Prostate gland (tissue), 2 donors: ENCODE measurements at regions not wholly inside any gene's neighbourhood (a gene's known extent, or its start where the extent isn't known, plus 50 kb on each side); places are given as distances from the start of the nearest gene placed in this dataset.

Experiments
- DNase-seq: peaks from one replicate; pipeline ENCODE4 v3.0.0-alpha.2; 2019; ENCODE audit warnings: low spot score
- H3K27ac ChIP-seq, 2 donors: fragments of 200-600 bp; sonication (generic); 2 replicates each; pipeline ENCODE4 v1.5.1; 2017 to 2019
- H3K27me3 ChIP-seq: fragments of 200-600 bp; sonication (generic); replicated peaks from 2 replicates; pipeline ENCODE4 v1.5.1; 2019; ENCODE audit not compliant: insufficient read depth
- H3K36me3 ChIP-seq, 2 donors: fragments of 200-600 bp; sonication (generic); 1 replicate in 1 of 2; 2 replicates in 1 of 2; pipeline versions ENCODE4 v1.5.1 to v1.8.1; 2017 to 2019
- H3K4me1 ChIP-seq: fragments of 200-600 bp; sonication (generic); replicated peaks from 2 replicates; pipeline ENCODE4 v1.5.1; 2019
- H3K4me3 ChIP-seq, 2 donors: fragments of 200-600 bp; sonication (generic); 2 replicates each; pipeline ENCODE4 v1.5.1; 2017 to 2019
- H3K9me3 ChIP-seq: fragments of 200-600 bp; sonication (generic); 2 replicates; pipeline ENCODE4 v1.5.1; 2017
- POLR2A ChIP-seq: fragments of 450-650 bp; IDR thresholded peaks from one replicate; pipeline ENCODE4 v1.6.1; 2016; ENCODE audit warnings: antibody characterized with exemption, mild to moderate bottlenecking
- POLR2AphosphoS5 ChIP-seq: sonication (generic); formaldehyde crosslinking; IDR thresholded peaks from one replicate; pipeline ENCODE4 v1.6.1; 2017; ENCODE audit warnings: antibody characterized with exemption
- WGBS: methylation state at CpG from one replicate; pipeline ENCODE4 v1.1.5; 2018; 5-methylcytosine and 5-hydroxymethylcytosine counted together
- intact Hi-C: fragments of 100-400 bp; cut with DNase I; formaldehyde crosslinking; loops from one replicate; pipeline ENCODE4 v1.14.2; 2022
- TF ChIP-seq, protein P1 (sequence below), 4 experiments: fragments of 200-600 bp in 2 of 4; fragments of 450-650 bp in 2 of 4; sonication (generic) in 2 of 4; IDR thresholded peaks; 1 replicate in 3 of 4; 2 replicates in 1 of 4; pipeline ENCODE4 v1.5.1; 2016 to 2019; ENCODE audit warnings: antibody characterized with exemption in 4 of 4, mild to moderate bottlenecking in 2 of 4, moderate library complexity in 2 of 4

DNA sequence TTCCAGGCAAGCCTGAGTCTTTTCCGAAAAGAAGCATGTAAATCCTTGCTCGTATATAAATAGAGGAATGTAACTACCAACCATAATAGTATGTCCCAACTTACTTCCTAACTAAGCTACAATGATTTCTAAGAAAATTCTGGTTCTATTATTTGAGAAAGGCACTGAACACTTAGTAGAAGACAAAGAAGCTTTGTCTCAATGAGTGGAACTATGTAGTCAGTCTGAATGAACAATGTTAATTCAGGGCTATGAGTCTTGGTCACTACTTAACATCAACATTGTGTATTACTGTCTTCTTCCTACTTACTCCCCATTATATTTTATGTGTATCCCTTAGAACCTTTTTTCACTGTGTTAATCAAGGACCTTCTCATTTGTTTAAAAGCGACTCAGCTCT, 206.0 kb downstream of the CYB561 start:
- Histone ChIP-seq H3K36me3 (no peaks in the 10 kb centered on the region), H3K27ac (no peak overlapping the region), H3K9me3 (no peaks in the 10 kb centered on the region), H3K27me3 (no peaks in the 10 kb centered on the region), H3K4me1 (no peaks in the 10 kb centered on the region), H3K4me3 (no peak overlapping the region)
- WGBS: 86% methylated on average over 3 of the region's 3 CpGs
- intact Hi-C loops: no loop called here
- DNase-seq: no peak
- TF ChIP-seq, protein P1, sequence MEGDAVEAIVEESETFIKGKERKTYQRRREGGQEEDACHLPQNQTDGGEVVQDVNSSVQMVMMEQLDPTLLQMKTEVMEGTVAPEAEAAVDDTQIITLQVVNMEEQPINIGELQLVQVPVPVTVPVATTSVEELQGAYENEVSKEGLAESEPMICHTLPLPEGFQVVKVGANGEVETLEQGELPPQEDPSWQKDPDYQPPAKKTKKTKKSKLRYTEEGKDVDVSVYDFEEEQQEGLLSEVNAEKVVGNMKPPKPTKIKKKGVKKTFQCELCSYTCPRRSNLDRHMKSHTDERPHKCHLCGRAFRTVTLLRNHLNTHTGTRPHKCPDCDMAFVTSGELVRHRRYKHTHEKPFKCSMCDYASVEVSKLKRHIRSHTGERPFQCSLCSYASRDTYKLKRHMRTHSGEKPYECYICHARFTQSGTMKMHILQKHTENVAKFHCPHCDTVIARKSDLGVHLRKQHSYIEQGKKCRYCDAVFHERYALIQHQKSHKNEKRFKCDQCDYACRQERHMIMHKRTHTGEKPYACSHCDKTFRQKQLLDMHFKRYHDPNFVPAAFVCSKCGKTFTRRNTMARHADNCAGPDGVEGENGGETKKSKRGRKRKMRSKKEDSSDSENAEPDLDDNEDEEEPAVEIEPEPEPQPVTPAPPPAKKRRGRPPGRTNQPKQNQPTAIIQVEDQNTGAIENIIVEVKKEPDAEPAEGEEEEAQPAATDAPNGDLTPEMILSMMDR (IDR thresholded peaks at IDR 0.05): no peak
- no peak for TF ChIP-seq POLR2A
- no peak for TF ChIP-seq POLR2AphosphoS5

DNA sequence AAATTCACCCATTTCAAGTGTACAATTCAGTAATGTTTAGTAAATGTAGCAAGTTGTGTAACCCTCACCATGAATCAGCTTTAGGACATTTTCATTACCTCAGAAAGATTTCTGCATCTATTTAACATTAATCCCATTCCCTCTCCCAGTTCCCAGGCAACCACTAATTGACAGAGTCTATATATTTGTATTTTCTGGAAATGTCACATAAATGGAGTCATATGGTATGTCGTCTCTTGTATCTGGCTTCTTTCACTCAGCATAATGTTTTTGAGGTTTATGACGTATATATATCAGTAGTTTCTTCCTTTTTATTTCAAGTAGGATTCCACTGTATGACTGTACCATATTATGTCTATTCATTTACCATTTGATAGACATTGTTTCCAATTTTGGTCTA, 199.8 kb downstream of the CYB561 start:
- Histone ChIP-seq H3K4me1 (no peaks in the 10 kb centered on the region), H3K4me3 (no peak overlapping the region), H3K36me3 (no peaks in the 10 kb centered on the region), H3K27ac (no peak overlapping the region), H3K9me3 (no peaks in the 10 kb centered on the region), H3K27me3 (no peaks in the 10 kb centered on the region)
- DNase-seq: no peak
- 93% methylated on average over 2 of the region's 2 CpGs for WGBS
- intact Hi-C loops: no loop called here
- TF ChIP-seq, protein P1 (IDR thresholded peaks at IDR 0.05): no peak
- TF ChIP-seq POLR2A: no peak
- no peak for TF ChIP-seq POLR2AphosphoS5

DNA sequence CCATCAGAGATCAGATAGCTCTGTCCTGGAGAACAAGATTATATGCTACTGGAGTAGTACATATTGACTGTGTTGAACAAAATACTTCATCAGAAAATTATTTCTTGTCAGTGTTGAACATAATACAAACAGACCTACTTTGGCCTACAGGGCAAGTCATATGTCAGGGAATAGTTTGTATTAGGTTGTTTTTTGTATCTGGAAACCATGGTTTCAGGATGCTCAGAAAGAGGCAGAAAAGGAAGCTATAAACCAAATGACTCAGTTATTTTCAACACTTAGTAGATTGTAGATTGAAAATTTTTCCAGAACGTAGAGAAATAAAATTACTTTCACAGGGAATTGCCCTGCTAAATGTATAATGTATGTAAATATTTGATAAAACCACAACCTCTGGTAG, 198.4 kb downstream of the CYB561 start:
- no peak for DNase-seq
- no peak overlapping the region for H3K27ac ChIP-seq
- no peak overlapping the region for H3K4me3 ChIP-seq
- intact Hi-C loops: no loop called here
- no peaks in the 10 kb centered on the region for H3K27me3 ChIP-seq
- TF ChIP-seq POLR2AphosphoS5: no peak
- TF ChIP-seq, protein P1 (IDR thresholded peaks at IDR 0.05): no peak
- TF ChIP-seq POLR2A: no peak
- H3K4me1 ChIP-seq: no peaks in the 10 kb centered on the region
- H3K36me3 ChIP-seq: no peaks in the 10 kb centered on the region
- H3K9me3 ChIP-seq: no peaks in the 10 kb centered on the region
- WGBS: 87% methylated on average over 1 of the region's 1 CpG

DNA sequence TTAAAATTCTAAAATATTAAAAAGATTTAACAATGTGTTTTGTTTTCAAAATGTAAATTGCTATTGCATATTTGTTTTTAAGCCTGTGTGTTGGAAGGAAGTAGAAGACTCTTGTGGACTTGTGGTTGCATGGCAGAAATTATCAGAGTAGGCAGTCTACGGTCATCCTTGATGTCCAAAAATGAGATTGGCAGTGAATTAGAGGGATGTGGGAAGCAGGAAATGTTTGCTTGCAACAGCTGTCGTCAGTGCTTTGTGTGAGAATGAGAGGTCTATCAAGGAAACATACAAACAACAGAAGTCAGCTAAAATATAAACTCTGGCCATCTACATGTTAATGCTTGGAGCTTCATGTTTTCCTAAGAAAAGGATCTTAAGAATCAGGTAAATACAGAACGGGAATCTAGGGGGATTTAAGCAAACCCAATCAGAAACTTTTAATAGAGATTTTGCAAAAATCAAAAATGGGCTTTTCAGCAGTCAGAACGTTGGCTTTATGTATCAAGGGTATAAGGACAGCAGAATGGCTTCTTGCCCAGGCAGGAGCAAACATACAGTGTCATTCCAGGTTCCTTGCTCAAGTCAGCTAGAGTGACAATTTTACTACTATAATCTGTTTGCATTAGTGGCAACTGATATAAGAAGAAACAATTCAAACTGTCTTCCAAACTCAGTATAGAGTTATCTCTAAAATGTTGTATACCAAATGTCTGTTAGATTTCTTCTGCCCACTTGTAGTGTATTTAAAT, 196.7 kb downstream of the CYB561 start:
- Histone ChIP-seq H3K4me1 (no peaks in the 10 kb centered on the region), H3K36me3 (no peaks in the 10 kb centered on the region), H3K27me3 (no peaks in the 10 kb centered on the region), H3K4me3 (no peak overlapping the region), H3K27ac (no peak overlapping the region), H3K9me3 (no peaks in the 10 kb centered on the region)
- intact Hi-C loops: no loop called here
- TF ChIP-seq POLR2AphosphoS5: no peak
- TF ChIP-seq POLR2A: no peak
- TF ChIP-seq, protein P1 (IDR thresholded peaks at IDR 0.05): no peak
- WGBS: 25% methylated on average over 4 of the region's 4 CpGs
- DNase-seq: no peak

DNA sequence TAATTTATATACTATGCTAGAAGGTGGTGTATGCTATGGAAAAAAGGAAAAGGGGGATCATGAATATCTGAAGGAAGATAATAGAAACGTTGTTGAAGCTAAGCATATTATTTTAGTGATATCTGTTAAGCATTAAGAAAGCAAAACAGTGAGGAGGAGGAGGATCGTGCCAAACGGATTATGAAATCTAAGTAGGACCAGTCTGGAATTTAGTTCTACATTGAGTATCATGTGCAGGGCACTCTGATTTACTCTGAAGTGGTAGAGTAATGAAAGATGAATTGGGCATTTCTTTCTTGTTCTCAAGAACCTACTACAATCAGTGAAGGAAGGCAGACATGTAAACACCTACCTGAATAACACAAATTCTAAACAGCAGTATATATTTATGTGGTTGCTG, 195.3 kb downstream of the CYB561 start:
- Histone ChIP-seq H3K4me1 (no peaks in the 10 kb centered on the region), H3K9me3 (no peaks in the 10 kb centered on the region), H3K4me3 (no peak overlapping the region), H3K27ac (no peak overlapping the region), H3K27me3 (no peaks in the 10 kb centered on the region), H3K36me3 (no peaks in the 10 kb centered on the region)
- 85% methylated on average over 3 of the region's 3 CpGs for WGBS
- intact Hi-C loops: no loop called here
- TF ChIP-seq, protein P1 (IDR thresholded peaks at IDR 0.05): no peak
- TF ChIP-seq POLR2AphosphoS5 (no peak), POLR2A (no peak)
- DNase-seq: no peak
